A172 (cell line): ENCODE measurements at regions not wholly inside any gene's neighbourhood (a gene's known extent, or its start where the extent isn't known, plus 50 kb on each side); places are given as distances from the start of the nearest gene placed in this dataset.

Source experiments
- DNase-seq: peaks from one replicate; pipeline ENCODE4 v3.0.0-alpha.2; 2015; ENCODE audit warnings: low spot score

- DNase-seq: no peak
Observed at GRCh38 chr4:31054295-31054694, 334.1 kb downstream of the PCDH7 start.

GRCh38 chr4:31058656-31059055, 338.5 kb downstream of the PCDH7 start:
- DNase-seq: no peak

GRCh38 chr4:31059753-31060522, 339.8 kb downstream of the PCDH7 start:
- peak; percentile 57 for DNase-seq

GRCh38 chr4:31065086-31065485, 344.9 kb downstream of the PCDH7 start:
- DNase-seq: no peak

- no peak for DNase-seq
Observed at GRCh38 chr4:31068257-31069075, 348.3 kb downstream of the PCDH7 start.

GRCh38 chr4:31069151-31069550, 349.0 kb downstream of the PCDH7 start:
- DNase-seq: no peak

- no peak for DNase-seq
Observed at GRCh38 chr4:31071508-31072486, 351.6 kb downstream of the PCDH7 start.

GRCh38 chr4:31075969-31076368, 355.8 kb downstream of the PCDH7 start:
- no peak for DNase-seq

GRCh38 chr4:31078661-31079060, 358.5 kb downstream of the PCDH7 start:
- no peak for DNase-seq

GRCh38 chr4:31080887-31081286, 360.7 kb downstream of the PCDH7 start:
- DNase-seq: peak; percentile 46

- DNase-seq: no peak
Observed at GRCh38 chr4:31081366-31081765, 361.2 kb downstream of the PCDH7 start.

- no peak for DNase-seq
Observed at GRCh38 chr4:31083456-31083855, 363.3 kb downstream of the PCDH7 start.

GRCh38 chr4:31084806-31085416, 364.7 kb downstream of the PCDH7 start:
- no peak for DNase-seq

- no peak for DNase-seq
Observed at GRCh38 chr4:31085689-31086088, 365.5 kb downstream of the PCDH7 start.

GRCh38 chr4:31086756-31087330, 366.7 kb downstream of the PCDH7 start:
- no peak for DNase-seq

- DNase-seq: peak; percentile 83
Observed at GRCh38 chr4:31088600-31089230, 368.5 kb downstream of the PCDH7 start.

- DNase-seq: peak; percentile 89
Observed at GRCh38 chr4:31089815-31090214, 369.6 kb downstream of the PCDH7 start.

- no peak for DNase-seq
Observed at GRCh38 chr4:31094474-31094873, 374.3 kb downstream of the PCDH7 start.

- no peak for DNase-seq
Observed at GRCh38 chr4:31097999-31098398, 377.8 kb downstream of the PCDH7 start.

- DNase-seq: no peak
Observed at GRCh38 chr4:31100536-31100935, 380.4 kb downstream of the PCDH7 start.

GRCh38 chr4:31104043-31104442, 383.9 kb downstream of the PCDH7 start:
- DNase-seq: no peak
